ENCODE measurements at regions not wholly inside any gene's neighbourhood (a gene's known extent, or its start where the extent isn't known, plus 50 kb on each side); places are given as distances from the start of the nearest gene placed in this dataset.

- no peak for TF ChIP-seq POU5F1 (IDR thresholded peaks at IDR 0.05; ENCODE audit: low read depth, low read length)
- TF ChIP-seq CEBPB (IDR thresholded peaks at IDR 0.05; ENCODE audit: low read depth, low read length): no peak
- no peak for TF ChIP-seq GTF2F1 (IDR thresholded peaks at IDR 0.05; ENCODE audit: borderline replicate concordance, low read depth, low read length)
- TF ChIP-seq SP2 (IDR thresholded peaks at IDR 0.05; ENCODE audit: low read length): no peak
Observed at GRCh38 chr13:67803118-67803517, 573.0 kb upstream of the PCDH9 start (continued).

Measured in H1 (cell line).